GM12878 (cell line): ENCODE measurements at regions not wholly inside any gene's neighbourhood (a gene's known extent, or its start where the extent isn't known, plus 50 kb on each side); places are given as distances from the start of the nearest gene placed in this dataset.

Experiments used
- ATF7 ChIP-seq: fragments of 450-650 bp; IDR thresholded peaks from 2 replicates; pipeline ENCODE4 v1.6.1; 2016; ENCODE audit warnings: low read depth, mild to moderate bottlenecking
- E2F4 ChIP-seq: IDR thresholded peaks from 2 replicates; pipeline ENCODE4 v1.6.1; 2012; ENCODE audit warnings: low read depth, low read length, improper control_type of control experiment
- E4F1 ChIP-seq: fragments of 450-650 bp; IDR thresholded peaks from 2 replicates; pipeline ENCODE4 v1.6.1; 2018; ENCODE audit warnings: borderline replicate concordance, mild to moderate bottlenecking; ENCODE audit not compliant: partially characterized antibody
- ELK1 ChIP-seq: IDR thresholded peaks from 2 replicates; pipeline ENCODE4 v1.6.1; 2012; ENCODE audit warnings: low read depth, low read length, improper control_type of control experiment
- FOXM1 ChIP-seq: IDR thresholded peaks from 2 replicates; pipeline ENCODE4 v1.6.1; 2012; ENCODE audit warnings: low read depth, mild to moderate bottlenecking, inconsistent platforms, low read length, moderate library complexity
- GABPA ChIP-seq: IDR thresholded peaks from 2 replicates; pipeline ENCODE4 v1.6.1; 2014; ENCODE audit warnings: antibody characterized with exemption, low read depth, mild to moderate bottlenecking, inconsistent platforms
- HCFC1 ChIP-seq: fragments of 150-350 bp; IDR thresholded peaks from 2 replicates; pipeline ENCODE4 v1.6.1; 2014; ENCODE audit warnings: low read length
- IKZF1 ChIP-seq: fragments of 450-650 bp; conservative IDR thresholded peaks from 2 replicates; pipeline ENCODE4 v1.6.1; 2017; ENCODE audit warnings: antibody characterized with exemption, mild to moderate bottlenecking
- IRF4 ChIP-seq: IDR thresholded peaks from 2 replicates; pipeline ENCODE4 v1.6.1; 2011; ENCODE audit warnings: low read depth, low read length
- KDM1A ChIP-seq: fragments of 200-600 bp; sonication (generic); IDR thresholded peaks from 2 replicates; pipeline ENCODE4 v1.6.1; 2016; ENCODE audit warnings: borderline replicate concordance
- MEF2B ChIP-seq: fragments of 450-650 bp; IDR thresholded peaks from 2 replicates; pipeline ENCODE4 v1.6.1; 2018; ENCODE audit warnings: mild to moderate bottlenecking, moderate library complexity; ENCODE audit not compliant: partially characterized antibody, poor library complexity, severe bottlenecking
- MLLT1 ChIP-seq: fragments of 450-650 bp; IDR thresholded peaks from 2 replicates; pipeline ENCODE4 v1.6.1; 2016; ENCODE audit warnings: mild to moderate bottlenecking
- NR2C1 ChIP-seq: fragments of 450-650 bp; IDR thresholded peaks from 2 replicates; pipeline ENCODE4 v1.6.1; 2017; ENCODE audit warnings: antibody characterized with exemption, mild to moderate bottlenecking, moderate library complexity
- NR2F1 ChIP-seq: fragments of 450-650 bp; conservative IDR thresholded peaks from 2 replicates; pipeline ENCODE4 v1.6.1; 2017; ENCODE audit warnings: mild to moderate bottlenecking
- RELA ChIP-seq: fragments of 450-650 bp; IDR thresholded peaks from 2 replicates; pipeline ENCODE4 v1.8.0; 2014; ENCODE audit warnings: borderline replicate concordance; ENCODE audit not compliant: partially characterized antibody
- RUNX3 ChIP-seq: IDR thresholded peaks from 2 replicates; pipeline ENCODE4 v1.6.1; 2012; ENCODE audit warnings: low read length, inconsistent platforms
- SMAD1 ChIP-seq: fragments of 450-650 bp; IDR thresholded peaks from 2 replicates; pipeline ENCODE4 v1.6.1; 2018; ENCODE audit warnings: mild to moderate bottlenecking, low read depth; ENCODE audit not compliant: partially characterized antibody
- TBL1XR1 ChIP-seq: IDR thresholded peaks from 2 replicates; pipeline ENCODE4 v1.6.1; 2012; ENCODE audit warnings: low read depth, low read length, improper control_type of control experiment
- ZBTB11 ChIP-seq: fragments of 450-650 bp; formaldehyde crosslinking; IDR thresholded peaks from 2 replicates; pipeline ENCODE4 v1.5.0; 2022; ENCODE audit warnings: mild to moderate bottlenecking, missing genetic modification characterization
- ZNF217 ChIP-seq: fragments of 450-650 bp; IDR thresholded peaks from 2 replicates; pipeline ENCODE4 v1.6.1; 2017; ENCODE audit warnings: antibody characterized with exemption, mild to moderate bottlenecking
- ZNF274 ChIP-seq: IDR thresholded peaks from one replicate; pipeline ENCODE4 v1.8.0; 2011; ENCODE audit not compliant: insufficient read length, insufficient read depth
- ZNF384 ChIP-seq: IDR thresholded peaks from 2 replicates; pipeline ENCODE4 v1.6.1; 2012; ENCODE audit warnings: low read depth, mild to moderate bottlenecking, low read length, improper control_type of control experiment, borderline replicate concordance

- TF ChIP-seq TBL1XR1 (no peak), MLLT1 (no peak), ATF7 (peak; percentile 37; the same call in 1 of the 2 replicates), ELK1 (no peak), ZNF274 (no peak), GABPA (no peak), E2F4 (no peak), KDM1A (no peak), IRF4 (peak; percentile 79; the same call in 1 of the 2 replicates), ZBTB11 (no peak), RELA (no peak), HCFC1 (no peak), RUNX3 (peak; percentile 78; the same call in 1 of the 2 replicates), FOXM1 (peak; percentile 60; the same call in 1 of the 2 replicates), NR2F1 (no peak), ZNF217 (no peak), ZNF384 (no peak), NR2C1 (no peak), SMAD1 (no peak), E4F1 (no peak), MEF2B (no peak), IKZF1 (no peak)
Measured at GRCh38 chr9:85114799-85115198, 445.3 kb downstream of the NTRK2 start (continued).
